ENCODE measurements at regions not wholly inside any gene's neighbourhood (a gene's known extent, or its start where the extent isn't known, plus 50 kb on each side); places are given as distances from the start of the nearest gene placed in this dataset.
"Not testable (repeated sequence)": the region's sequence is repeated elsewhere in the genome, so short reads cannot be mapped to it uniquely, and the experiment has no call there.

DNA sequence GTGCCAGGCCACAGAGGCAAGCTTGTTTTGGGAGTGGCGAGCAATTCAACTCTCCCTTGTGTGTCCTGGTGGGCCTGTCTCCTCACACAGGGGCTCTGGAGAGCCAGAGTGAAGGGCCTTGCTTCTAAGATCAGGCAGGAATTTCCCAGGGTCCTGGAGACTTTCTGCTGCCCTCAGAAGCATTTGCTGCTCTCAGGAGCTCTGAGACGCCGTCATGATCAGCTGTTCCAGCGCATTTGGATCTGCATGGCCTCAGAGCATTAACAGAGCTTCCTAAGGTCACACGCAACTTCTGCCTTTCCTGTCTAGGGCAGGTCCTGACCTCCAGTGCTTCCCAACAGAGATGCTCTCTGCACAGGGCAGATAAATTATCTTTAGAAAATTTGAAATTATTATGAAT lies 52.2 kb upstream of the C10orf90 start:
- no peak for DNase-seq (ENCODE audit: low spot score)

DNA sequence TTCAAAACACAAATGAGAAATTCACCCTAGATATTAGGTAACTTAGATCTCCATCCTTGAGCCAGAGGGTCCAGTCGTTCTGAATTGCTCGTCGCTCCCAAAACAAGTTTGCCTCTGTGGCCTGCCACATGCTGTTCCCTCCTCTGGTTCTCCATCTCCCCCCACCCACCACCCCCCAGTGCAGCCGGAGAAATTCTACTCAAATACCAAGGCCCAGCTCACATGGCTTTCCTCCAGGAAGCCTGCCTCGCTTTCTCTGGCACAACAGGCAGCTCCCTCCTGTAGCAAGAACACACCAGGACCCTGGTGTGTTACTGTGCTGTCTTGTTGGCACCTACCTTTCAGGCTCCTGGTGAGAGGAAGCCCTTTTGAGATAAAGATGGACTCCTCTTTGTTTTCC lies 52.7 kb upstream of the C10orf90 start:
- DNase-seq (ENCODE audit: low spot score) = no peak

GRCh38 chr10:126729314-126729870 lies 58.9 kb upstream of the C10orf90 start:
- peak; percentile 22 for DNase-seq (ENCODE audit: low spot score)

DNA sequence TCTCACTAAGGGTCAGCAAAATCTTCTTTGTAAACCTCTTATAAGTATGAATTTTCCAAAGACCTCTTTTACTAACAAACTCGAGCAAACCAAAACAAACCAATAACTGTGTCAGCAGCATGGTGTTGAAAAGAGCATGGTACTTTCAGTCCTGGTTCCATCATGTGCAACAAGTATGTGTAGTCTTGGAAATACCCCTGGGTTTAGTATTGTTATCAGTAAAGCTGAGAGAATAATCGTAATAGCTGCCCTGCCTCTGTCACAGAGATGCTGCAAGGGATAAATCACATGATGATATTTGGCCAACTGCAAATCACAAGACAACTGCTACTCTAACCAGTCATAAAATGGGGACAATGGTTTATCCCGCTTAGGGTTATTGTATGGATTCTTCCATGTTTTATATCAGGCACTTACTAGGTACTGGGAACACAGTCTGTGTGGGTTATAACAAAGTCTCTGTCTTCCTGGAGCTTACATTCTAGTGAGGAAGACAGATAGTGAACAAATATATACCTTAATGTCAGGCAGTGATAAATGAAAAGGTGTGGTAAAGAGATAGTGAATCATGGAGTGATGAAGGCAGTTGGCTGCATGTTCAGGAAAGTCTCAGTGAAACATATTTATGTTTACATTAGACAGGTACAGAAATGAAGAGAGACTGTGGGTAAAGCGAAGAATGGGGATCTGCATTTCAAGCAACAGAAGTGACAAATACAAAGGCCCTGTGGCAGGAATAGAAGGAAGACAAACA lies 60.5 kb upstream of the C10orf90 start:
- no peak for DNase-seq (ENCODE audit: low spot score)

GRCh38 chr10:126731610-126731990 lies 61.1 kb upstream of the C10orf90 start:
- DNase-seq (ENCODE audit: low spot score) = peak; percentile 25

- DNase-seq (ENCODE audit: low spot score) = no peak
Measured at GRCh38 chr10:126732308-126732707, 61.8 kb upstream of the C10orf90 start.

GRCh38 chr10:126732868-126733267 lies 62.4 kb upstream of the C10orf90 start:
- no peak for DNase-seq (ENCODE audit: low spot score)

GRCh38 chr10:126734015-126734414 lies 63.5 kb upstream of the C10orf90 start:
- peak; percentile 25 for DNase-seq (ENCODE audit: low spot score)

DNA sequence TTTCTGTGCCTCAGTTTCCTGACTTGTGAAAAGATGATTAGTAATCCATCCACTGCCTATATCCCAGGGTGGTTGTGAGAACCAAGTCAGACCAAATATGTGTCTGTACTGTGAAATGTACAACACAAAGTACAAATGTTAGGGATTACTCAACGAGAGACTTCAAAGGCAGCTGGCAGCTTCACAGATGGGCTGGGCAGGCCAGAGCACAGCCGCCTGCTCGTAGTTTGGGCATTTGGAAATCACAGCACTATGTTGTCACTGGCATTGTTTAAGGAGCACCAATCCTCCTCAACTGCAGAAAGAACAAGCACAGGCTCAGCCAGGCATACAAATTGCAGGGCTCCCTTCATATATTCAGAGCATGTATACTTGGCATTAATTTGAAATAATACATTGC lies 64.5 kb upstream of the C10orf90 start:
- peak; percentile 45 for DNase-seq (ENCODE audit: low spot score)

GRCh38 chr10:126736142-126736541 lies 65.6 kb upstream of the C10orf90 start:
- DNase-seq (ENCODE audit: low spot score) = no peak

DNA sequence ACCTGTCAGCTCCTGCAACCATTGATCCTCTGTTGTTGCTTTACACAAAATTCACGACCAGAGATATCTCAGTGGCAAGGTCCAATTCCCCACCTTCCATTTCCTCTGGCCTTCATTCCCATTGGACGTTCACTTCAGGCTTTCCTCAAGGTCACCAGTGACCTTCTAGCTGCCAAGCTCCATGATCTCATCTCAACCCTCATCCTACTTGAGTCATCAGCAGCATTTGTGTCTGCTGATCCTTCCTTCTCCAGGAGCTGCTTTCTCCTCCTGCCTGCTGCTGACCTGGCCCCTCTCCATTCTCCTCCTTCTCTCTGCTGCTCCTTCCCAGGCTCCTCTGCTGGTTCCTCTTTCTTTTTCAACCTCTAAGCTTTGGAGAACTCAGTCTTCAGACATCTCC lies 66.2 kb upstream of the C10orf90 start:
- peak; percentile 49 for DNase-seq (ENCODE audit: low spot score)

DNA sequence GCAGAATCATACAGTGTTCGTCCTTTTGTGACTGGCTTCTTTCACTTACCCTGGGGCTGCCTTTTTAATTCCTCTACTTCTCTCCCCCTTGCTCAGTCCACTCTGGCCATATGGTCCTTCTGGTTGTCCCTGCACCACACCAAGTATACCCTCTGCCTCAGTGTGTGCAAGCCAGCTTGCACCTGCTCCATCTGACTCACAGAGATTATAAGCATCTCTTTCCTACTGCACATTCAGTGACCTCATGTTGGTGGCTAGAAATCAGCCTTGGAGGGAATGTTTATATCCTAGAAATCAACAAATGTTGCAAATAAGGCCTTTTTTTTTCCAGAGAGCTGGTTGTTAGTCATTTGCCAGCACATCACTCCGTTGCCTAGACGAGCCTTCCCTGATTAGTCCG lies 67.5 kb upstream of the C10orf90 start:
- DNase-seq (ENCODE audit: low spot score) = no peak

DNA sequence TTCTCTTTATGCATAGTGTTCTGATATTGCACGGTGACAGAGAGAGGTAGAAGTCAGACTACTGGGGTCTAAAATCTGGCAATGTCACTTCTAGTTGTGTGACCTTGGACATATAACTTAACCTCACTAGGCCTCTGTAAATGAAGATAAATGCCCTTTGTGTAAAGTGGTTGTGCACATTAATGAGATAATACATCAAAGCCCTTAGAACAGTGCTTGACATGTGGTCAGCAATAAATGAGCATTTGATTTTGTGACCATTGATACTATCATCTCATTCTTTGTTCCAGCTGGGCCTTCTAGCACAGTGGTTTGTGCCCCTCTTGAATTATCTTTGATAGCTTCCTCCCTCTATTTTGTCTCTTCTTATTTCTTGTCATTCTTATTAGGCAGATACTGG lies 74.1 kb upstream of the C10orf90 start:
- DNase-seq (ENCODE audit: low spot score) = no peak

- peak; percentile 86 for DNase-seq (ENCODE audit: low spot score)
Measured at GRCh38 chr10:126749015-126749655, 78.6 kb upstream of the C10orf90 start.

DNA sequence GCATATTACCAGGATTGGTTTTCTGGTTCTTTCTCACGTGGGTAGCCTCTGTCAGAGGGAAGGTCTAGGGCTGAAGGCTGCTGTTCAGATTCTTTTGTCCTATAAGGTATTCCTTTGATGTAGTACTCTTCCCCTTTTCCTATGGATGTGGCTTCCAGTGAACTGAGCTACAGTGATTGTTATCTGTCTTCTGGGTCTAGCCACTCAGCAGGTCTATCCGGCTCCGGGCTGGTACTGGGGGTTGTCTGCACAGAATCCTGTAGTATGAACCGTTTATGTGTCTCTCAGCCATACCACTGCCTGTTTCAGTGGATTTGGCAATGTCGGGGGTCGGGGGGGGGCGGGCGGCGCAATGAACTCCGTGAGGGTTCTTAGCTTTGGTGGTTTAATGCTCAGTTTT lies 84.5 kb upstream of the C10orf90 start:
- no peak for DNase-seq (ENCODE audit: low spot score)

DNA sequence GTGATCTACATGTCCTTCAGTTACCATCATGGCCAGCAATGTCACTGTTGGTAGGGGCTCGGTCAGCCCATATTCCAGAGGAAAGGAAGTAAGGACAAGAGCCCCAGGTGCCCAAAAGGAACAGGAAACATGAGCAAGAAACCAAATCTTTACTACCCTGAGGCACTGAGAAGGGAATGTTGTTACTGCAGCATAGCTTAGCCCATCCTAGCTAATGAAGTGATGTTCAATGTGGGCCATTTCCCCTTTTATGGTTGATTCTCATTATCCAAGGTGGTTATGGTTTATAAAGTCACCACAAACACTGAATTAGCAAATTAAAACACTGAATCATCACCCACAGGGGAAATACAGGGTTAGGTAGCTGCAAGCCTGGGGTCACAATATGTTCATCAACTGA lies 88.4 kb upstream of the C10orf90 start:
- no peak for DNase-seq (ENCODE audit: low spot score)

DNA sequence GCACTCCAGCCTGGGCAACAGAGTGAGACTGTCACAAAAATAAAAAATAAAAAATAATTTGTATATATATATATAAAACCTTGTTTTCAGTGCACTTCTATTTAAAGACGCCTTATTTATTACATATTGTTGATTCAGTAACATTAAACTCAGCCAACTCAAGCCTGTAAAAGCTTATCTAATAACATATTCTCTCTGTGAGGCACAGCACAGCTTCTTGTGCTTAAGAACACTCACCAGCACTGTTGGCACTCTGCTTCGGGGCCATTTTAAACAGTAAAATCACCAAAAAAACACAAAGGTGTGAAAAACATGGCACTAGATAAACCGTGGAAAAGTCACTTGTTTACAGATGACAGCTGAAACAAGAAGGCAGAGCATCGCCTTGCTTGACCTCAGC lies 89.0 kb upstream of the C10orf90 start:
- DNase-seq (ENCODE audit: low spot score) = no peak

DNA sequence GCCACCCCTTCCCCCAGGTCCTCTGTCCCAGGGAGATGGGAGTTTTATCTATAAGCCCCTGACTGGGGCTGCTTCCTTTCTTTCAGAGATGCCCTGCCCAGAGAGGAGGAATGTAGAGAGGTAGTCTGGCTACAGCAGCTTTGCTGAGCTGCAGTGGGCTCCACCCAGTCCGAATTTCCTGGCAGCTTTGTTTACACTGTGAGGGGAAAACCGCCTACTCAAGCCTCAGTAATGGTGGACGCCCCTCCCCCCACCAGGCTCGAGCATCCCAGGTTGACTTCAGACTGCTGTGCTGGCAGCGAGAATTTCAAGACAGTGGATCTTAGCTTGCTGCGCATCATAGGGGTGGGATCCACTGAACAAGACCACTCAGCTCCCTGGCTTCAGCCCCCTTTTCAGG lies 96.2 kb upstream of the C10orf90 start:
- not testable (repeated sequence) for DNase-seq (ENCODE audit: low spot score)

GRCh38 chr10:126770809-126771208 lies 100.3 kb upstream of the C10orf90 start:
- no peak for DNase-seq (ENCODE audit: low spot score)

DNA sequence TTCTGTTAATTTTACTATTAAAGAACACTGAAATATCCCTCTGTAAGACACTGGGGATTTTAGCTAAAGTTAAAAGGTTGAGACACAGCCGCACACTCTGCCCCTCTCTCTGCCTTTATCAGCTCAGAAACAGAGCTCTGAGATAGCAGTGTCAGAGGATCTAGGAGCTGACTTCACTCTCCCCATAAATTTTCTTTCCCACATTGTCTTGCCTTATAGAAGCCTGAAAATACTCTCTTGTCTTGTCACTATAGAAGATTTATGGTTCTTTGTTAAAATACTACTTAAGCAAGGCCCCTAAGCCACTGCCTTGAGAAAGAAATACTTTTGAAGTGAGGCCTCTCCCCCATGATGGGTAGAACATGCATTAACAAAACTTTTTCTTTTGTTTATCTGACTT lies 105.7 kb upstream of the C10orf90 start:
- no peak for DNase-seq (ENCODE audit: low spot score)

DNA sequence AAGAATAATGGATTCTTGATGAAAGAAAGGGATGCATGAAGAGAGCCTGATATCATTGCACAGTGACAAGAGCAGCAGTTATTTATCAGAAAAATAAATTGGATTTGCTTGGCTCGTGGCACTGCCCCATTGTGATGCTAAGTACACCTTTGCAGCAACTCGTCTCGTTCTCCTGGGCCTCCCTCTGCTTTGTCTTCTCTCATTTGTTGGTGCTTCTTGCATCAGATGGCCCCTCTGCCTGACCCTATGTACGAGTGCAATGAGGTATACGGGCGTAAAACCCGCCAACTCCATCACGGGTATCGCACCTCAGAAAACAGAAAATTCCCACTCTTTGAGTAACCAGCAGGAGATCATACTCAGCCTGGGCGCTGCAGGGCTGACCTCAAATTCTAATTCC lies 107.2 kb upstream of the C10orf90 start:
- no peak for DNase-seq (ENCODE audit: low spot score)

DNA sequence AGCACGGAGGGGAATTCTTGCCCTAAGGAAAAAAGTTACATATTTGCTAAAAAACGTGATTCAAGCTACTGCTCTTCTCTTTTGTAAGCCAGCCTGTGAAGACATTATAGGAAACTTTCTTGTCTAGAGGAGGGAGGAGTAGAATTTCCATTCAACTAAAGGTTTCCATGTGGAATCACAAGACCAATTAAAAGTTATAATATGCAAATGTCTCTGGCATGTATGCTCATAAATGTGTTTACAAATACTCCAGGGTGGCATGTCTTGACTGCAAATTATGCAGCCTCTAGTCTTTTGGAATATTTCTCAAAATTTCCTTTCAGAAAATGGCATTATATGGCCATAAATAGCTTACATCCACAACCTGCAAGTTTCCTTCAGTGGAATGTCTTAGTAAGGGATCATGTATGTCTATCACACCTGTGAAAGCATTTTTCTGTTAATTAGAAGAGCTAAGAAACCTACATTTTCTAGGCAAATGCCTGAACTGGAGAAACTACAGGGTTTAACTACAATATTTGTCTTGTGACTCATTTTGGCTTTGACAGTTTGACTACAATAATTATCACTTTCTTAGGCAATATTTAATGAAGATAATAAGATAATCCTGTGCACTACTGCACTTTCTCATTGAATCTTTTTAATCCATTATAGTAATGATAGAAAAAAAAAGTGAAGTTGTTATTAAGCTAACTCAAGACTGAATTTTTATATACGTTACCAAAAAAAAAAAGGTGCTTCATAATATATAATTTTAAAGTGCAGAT lies 111.1 kb upstream of the C10orf90 start:
- DNase-seq (ENCODE audit: low spot score) = no peak

Measured in AG20443 (cell line).